ENCODE measurements at regions not wholly inside any gene's neighbourhood (a gene's known extent, or its start where the extent isn't known, plus 50 kb on each side); places are given as distances from the start of the nearest gene placed in this dataset.

GRCh38 chrX:928606-929005 is 283.8 kb downstream of the CRLF2 start:
- H2BK12ac ChIP-seq (ENCODE audit: low read length) = no peak overlapping the region
- no peak overlapping the region for H3K4me3 ChIP-seq (ENCODE audit: low read length in 2 of 2)
- H2AK5ac ChIP-seq (ENCODE audit: low read depth, low read length) = no peak overlapping the region
- no peak overlapping the region for H3K4me2 ChIP-seq (ENCODE audit: insufficient read depth, low read length, poor library complexity, severe bottlenecking)
- no peak overlapping the region for H3K14ac ChIP-seq (ENCODE audit: low read length)
- H3K23ac ChIP-seq (ENCODE audit: low read depth, low read length, poor library complexity) = no peak overlapping the region
- H2BK15ac ChIP-seq (ENCODE audit: low read length) = no peak overlapping the region
- no peak overlapping the region for H4K91ac ChIP-seq (ENCODE audit: low read depth, low read length, poor library complexity)
- no peak overlapping the region for H3K27ac ChIP-seq (replicated peaks; ENCODE audit: low read length)
- no peaks in the 10 kb centered on the region for H3K27me3 ChIP-seq (ENCODE audit: control insufficient read depth in 3 of 3, insufficient read depth in 3 of 3, low read depth in 1 of 3, low read length in 3 of 3)
- no peak for DNase-seq (ENCODE audit: low spot score)
- H2BK5ac ChIP-seq (ENCODE audit: low read length) = no peak overlapping the region
- no peaks in the 10 kb centered on the region for H3K9me3 ChIP-seq (replicated peaks in 1 of 2; ENCODE audit: control insufficient read depth in 2 of 2, insufficient read depth in 1 of 2, low read depth in 1 of 2, low read length in 2 of 2)
- H3K4ac ChIP-seq (ENCODE audit: low read length) = no peak overlapping the region
- WGBS, 2 donors (ENCODE audit: extremely low coverage in 2 of 2, insufficient read length in 2 of 2, insufficient replicate concordance in 1 of 2) = no CpG with 5 or more reads among the region's 4 CpGs
- no peaks in the 10 kb centered on the region for H3K36me3 ChIP-seq (replicated peaks in 1 of 2; ENCODE audit: control insufficient read depth in 2 of 2, insufficient read depth in 2 of 2, low read length in 2 of 2)
- H2AFZ ChIP-seq (ENCODE audit: low read length) = no peak overlapping the region
- no peaks in the 10 kb centered on the region for H3K4me1 ChIP-seq (ENCODE audit: control insufficient read depth in 2 of 2, insufficient read depth in 1 of 2, low read depth in 1 of 2, low read length in 2 of 2)
- no peak overlapping the region for H3K18ac ChIP-seq (ENCODE audit: low read length)
- no peak overlapping the region for H2BK120ac ChIP-seq (ENCODE audit: low read depth, low read length)
- H3K9ac ChIP-seq (ENCODE audit: low read depth, low read length, poor library complexity) = no peak overlapping the region
- no peak overlapping the region for H4K8ac ChIP-seq (ENCODE audit: low read depth, low read length)
- H3K79me1 ChIP-seq (ENCODE audit: low read depth, low read length) = no peaks in the 10 kb centered on the region

DNA sequence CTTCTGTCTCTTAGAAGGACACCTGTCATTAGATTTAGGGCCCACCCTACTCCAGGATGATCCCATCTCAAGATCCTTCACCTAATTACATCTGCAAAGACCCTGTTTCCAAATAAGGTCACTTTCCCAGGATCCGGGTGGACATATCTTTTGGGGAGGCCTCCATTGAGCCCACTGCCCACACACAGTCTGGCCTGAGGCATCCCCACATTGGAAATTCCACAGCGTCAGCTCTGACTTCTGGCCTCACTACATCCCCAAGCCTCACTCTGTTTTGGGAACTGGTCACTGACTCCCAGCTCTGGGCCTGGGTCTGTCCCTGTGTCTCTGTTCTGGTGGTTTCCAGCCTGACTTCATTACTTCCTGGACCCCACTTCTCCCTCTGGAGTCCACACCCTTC is 285.5 kb downstream of the CRLF2 start:
- Histone ChIP-seq H3K4ac (ENCODE audit: low read length) (no peak overlapping the region), H2BK120ac (ENCODE audit: low read depth, low read length) (no peak overlapping the region), H3K18ac (ENCODE audit: low read length) (no peak overlapping the region), H3K36me3 (replicated peaks in 1 of 2; ENCODE audit: control insufficient read depth in 2 of 2, insufficient read depth in 2 of 2, low read length in 2 of 2) (no peaks in the 10 kb centered on the region), H3K4me2 (ENCODE audit: insufficient read depth, low read length, poor library complexity, severe bottlenecking) (no peak overlapping the region), H3K14ac (ENCODE audit: low read length) (no peak overlapping the region), H3K27me3 (ENCODE audit: control insufficient read depth in 3 of 3, insufficient read depth in 3 of 3, low read depth in 1 of 3, low read length in 3 of 3) (no peaks in the 10 kb centered on the region), H3K4me3 (ENCODE audit: low read length in 2 of 2) (no peak overlapping the region), H3K79me1 (ENCODE audit: low read depth, low read length) (no peaks in the 10 kb centered on the region), H3K23ac (ENCODE audit: low read depth, low read length, poor library complexity) (no peak overlapping the region), H2AFZ (ENCODE audit: low read length) (no peak overlapping the region), H2AK5ac (ENCODE audit: low read depth, low read length) (peak overlapping the region; percentile 32), H2BK15ac (ENCODE audit: low read length) (no peak overlapping the region), H4K91ac (ENCODE audit: low read depth, low read length, poor library complexity) (no peak overlapping the region), H2BK12ac (ENCODE audit: low read length) (no peak overlapping the region), H3K27ac (replicated peaks; ENCODE audit: low read length) (no peak overlapping the region), H3K9ac (ENCODE audit: low read depth, low read length, poor library complexity) (no peak overlapping the region), H2BK5ac (ENCODE audit: low read length) (no peak overlapping the region), H4K8ac (ENCODE audit: low read depth, low read length) (no peak overlapping the region), H3K9me3 (replicated peaks in 1 of 2; ENCODE audit: control insufficient read depth in 2 of 2, insufficient read depth in 1 of 2, low read depth in 1 of 2, low read length in 2 of 2) (no peaks in the 10 kb centered on the region), H3K4me1 (ENCODE audit: control insufficient read depth in 2 of 2, insufficient read depth in 1 of 2, low read depth in 1 of 2, low read length in 2 of 2) (no peaks in the 10 kb centered on the region)
- no CpG with 5 or more reads among the region's 2 CpGs for WGBS, 2 donors (ENCODE audit: extremely low coverage in 2 of 2, insufficient read length in 2 of 2, insufficient replicate concordance in 1 of 2)
- DNase-seq (ENCODE audit: low spot score) = no peak

GRCh38 chrX:926070-926469 is 286.4 kb downstream of the CRLF2 start:
- H3K9ac ChIP-seq (ENCODE audit: low read depth, low read length, poor library complexity) = no peak overlapping the region
- H3K27me3 ChIP-seq (ENCODE audit: control insufficient read depth in 3 of 3, insufficient read depth in 3 of 3, low read depth in 1 of 3, low read length in 3 of 3) = no peaks in the 10 kb centered on the region
- no peak overlapping the region for H3K4ac ChIP-seq (ENCODE audit: low read length)
- peak overlapping the region; percentile 17 for H4K8ac ChIP-seq (ENCODE audit: low read depth, low read length)
- H3K27ac ChIP-seq (replicated peaks; ENCODE audit: low read length) = no peak overlapping the region
- H3K4me1 ChIP-seq (ENCODE audit: control insufficient read depth in 2 of 2, insufficient read depth in 1 of 2, low read depth in 1 of 2, low read length in 2 of 2) = no peaks in the 10 kb centered on the region
- no peak overlapping the region for H3K23ac ChIP-seq (ENCODE audit: low read depth, low read length, poor library complexity)
- H2BK12ac ChIP-seq (ENCODE audit: low read length) = no peak overlapping the region
- no peak overlapping the region for H2AK5ac ChIP-seq (ENCODE audit: low read depth, low read length)
- no peak overlapping the region for H3K4me3 ChIP-seq (ENCODE audit: low read length in 2 of 2)
- no peak overlapping the region for H2BK120ac ChIP-seq (ENCODE audit: low read depth, low read length)
- H3K18ac ChIP-seq (ENCODE audit: low read length) = no peak overlapping the region
- H3K79me1 ChIP-seq (ENCODE audit: low read depth, low read length) = no peaks in the 10 kb centered on the region
- H2AFZ ChIP-seq (ENCODE audit: low read length) = no peak overlapping the region
- no peaks in the 10 kb centered on the region for H3K9me3 ChIP-seq (replicated peaks in 1 of 2; ENCODE audit: control insufficient read depth in 2 of 2, insufficient read depth in 1 of 2, low read depth in 1 of 2, low read length in 2 of 2)
- no peak overlapping the region for H3K4me2 ChIP-seq (ENCODE audit: insufficient read depth, low read length, poor library complexity, severe bottlenecking)
- no peak overlapping the region for H2BK5ac ChIP-seq (ENCODE audit: low read length)
- no peak overlapping the region for H4K91ac ChIP-seq (ENCODE audit: low read depth, low read length, poor library complexity)
- no peak overlapping the region for H3K14ac ChIP-seq (ENCODE audit: low read length)
- no peak for DNase-seq (ENCODE audit: low spot score)
- H3K36me3 ChIP-seq (replicated peaks in 1 of 2; ENCODE audit: control insufficient read depth in 2 of 2, insufficient read depth in 2 of 2, low read length in 2 of 2) = no peaks in the 10 kb centered on the region
- no CpG with 5 or more reads among the region's 9 CpGs for WGBS, 2 donors (ENCODE audit: extremely low coverage in 2 of 2, insufficient read length in 2 of 2, insufficient replicate concordance in 1 of 2)
- H2BK15ac ChIP-seq (ENCODE audit: low read length) = no peak overlapping the region

DNA sequence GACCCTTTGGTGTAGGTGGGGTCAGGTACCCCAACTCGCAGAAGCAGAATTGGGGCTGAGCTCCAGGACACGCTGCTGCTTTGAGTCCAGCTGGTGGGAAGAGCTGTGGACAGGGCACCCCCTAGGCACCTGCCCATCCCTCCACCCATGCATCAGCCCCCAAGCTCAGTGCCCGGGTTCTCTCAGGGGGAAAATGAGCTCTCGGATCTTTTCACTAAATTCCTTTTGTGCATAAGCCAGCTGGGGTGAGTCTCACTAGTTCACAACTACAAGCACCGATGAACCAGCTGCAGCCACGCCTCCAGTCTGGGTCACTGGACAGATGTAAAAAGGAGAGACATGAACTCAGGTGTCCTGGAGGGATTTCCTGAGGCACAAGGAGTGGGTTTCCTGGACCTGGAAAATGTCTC is 286.8 kb downstream of the CRLF2 start:
- Histone ChIP-seq H3K18ac (ENCODE audit: low read length) (no peak overlapping the region), H4K8ac (ENCODE audit: low read depth, low read length) (no peak overlapping the region), H3K36me3 (replicated peaks in 1 of 2; ENCODE audit: control insufficient read depth in 2 of 2, insufficient read depth in 2 of 2, low read length in 2 of 2) (no peaks in the 10 kb centered on the region), H3K79me1 (ENCODE audit: low read depth, low read length) (no peaks in the 10 kb centered on the region), H3K27ac (replicated peaks; ENCODE audit: low read length) (no peak overlapping the region), H3K4me3 (ENCODE audit: low read length in 2 of 2) (no peak overlapping the region), H2BK5ac (ENCODE audit: low read length) (no peak overlapping the region), H3K27me3 (ENCODE audit: control insufficient read depth in 3 of 3, insufficient read depth in 3 of 3, low read depth in 1 of 3, low read length in 3 of 3) (no peaks in the 10 kb centered on the region), H2BK120ac (ENCODE audit: low read depth, low read length) (no peak overlapping the region), H4K91ac (ENCODE audit: low read depth, low read length, poor library complexity) (no peak overlapping the region), H3K4me1 (ENCODE audit: control insufficient read depth in 2 of 2, insufficient read depth in 1 of 2, low read depth in 1 of 2, low read length in 2 of 2) (no peaks in the 10 kb centered on the region), H3K14ac (ENCODE audit: low read length) (no peak overlapping the region), H3K4me2 (ENCODE audit: insufficient read depth, low read length, poor library complexity, severe bottlenecking) (no peak overlapping the region), H3K4ac (ENCODE audit: low read length) (no peak overlapping the region), H3K23ac (ENCODE audit: low read depth, low read length, poor library complexity) (no peak overlapping the region), H2AFZ (ENCODE audit: low read length) (no peak overlapping the region), H2BK15ac (ENCODE audit: low read length) (no peak overlapping the region), H2AK5ac (ENCODE audit: low read depth, low read length) (no peak overlapping the region), H2BK12ac (ENCODE audit: low read length) (no peak overlapping the region), H3K9me3 (replicated peaks in 1 of 2; ENCODE audit: control insufficient read depth in 2 of 2, insufficient read depth in 1 of 2, low read depth in 1 of 2, low read length in 2 of 2) (no peaks in the 10 kb centered on the region), H3K9ac (ENCODE audit: low read depth, low read length, poor library complexity) (no peak overlapping the region)
- DNase-seq (ENCODE audit: low spot score) = no peak
- no CpG with 5 or more reads among the region's 6 CpGs for WGBS, 2 donors (ENCODE audit: extremely low coverage in 2 of 2, insufficient read length in 2 of 2, insufficient replicate concordance in 1 of 2)
